22Rv1 (cell line): ENCODE measurements at regions not wholly inside any gene's neighbourhood (a gene's known extent, or its start where the extent isn't known, plus 50 kb on each side); places are given as distances from the start of the nearest gene placed in this dataset.

Experiments
- H3K27ac ChIP-seq: fragments of 450-650 bp; 2 replicates; pipeline ENCODE4 v1.5.1; 2017
- CTCF ChIP-seq: fragments of 450-650 bp; IDR thresholded peaks from 2 replicates; pipeline ENCODE4 v1.5.1; 2017; ENCODE audit warnings: mild to moderate bottlenecking
- ZFX ChIP-seq: fragments of 450-650 bp; IDR thresholded peaks from 2 replicates; pipeline ENCODE4 v1.6.1; 2017; ENCODE audit warnings: antibody characterized with exemption, borderline replicate concordance

DNA sequence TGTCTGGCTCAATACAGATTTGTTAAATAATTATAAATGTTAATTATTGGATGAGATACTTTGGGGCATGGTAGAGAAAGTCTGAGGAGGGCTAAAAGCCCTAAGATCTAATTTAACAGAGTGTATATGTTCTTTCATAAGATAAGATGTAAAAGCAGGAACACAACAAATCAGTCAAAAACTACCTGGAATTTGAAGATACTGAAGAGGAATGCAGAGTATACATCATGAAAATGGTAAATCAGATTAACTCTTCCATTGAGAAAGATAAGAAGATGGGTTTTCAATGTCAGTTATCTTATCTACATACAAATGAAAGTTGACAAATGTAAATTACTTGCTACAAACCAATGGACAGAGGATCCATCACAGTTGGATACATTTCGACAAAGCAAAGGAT is 107.3 kb upstream of the NFIB start:
- no peak for TF ChIP-seq CTCF
- no peak overlapping the region for H3K27ac ChIP-seq

GRCh38 chr9:14418941-14419937 is 105.3 kb upstream of the NFIB start:
- H3K27ac ChIP-seq: no peak overlapping the region
- TF ChIP-seq CTCF (no peak), ZFX (no peak)

DNA sequence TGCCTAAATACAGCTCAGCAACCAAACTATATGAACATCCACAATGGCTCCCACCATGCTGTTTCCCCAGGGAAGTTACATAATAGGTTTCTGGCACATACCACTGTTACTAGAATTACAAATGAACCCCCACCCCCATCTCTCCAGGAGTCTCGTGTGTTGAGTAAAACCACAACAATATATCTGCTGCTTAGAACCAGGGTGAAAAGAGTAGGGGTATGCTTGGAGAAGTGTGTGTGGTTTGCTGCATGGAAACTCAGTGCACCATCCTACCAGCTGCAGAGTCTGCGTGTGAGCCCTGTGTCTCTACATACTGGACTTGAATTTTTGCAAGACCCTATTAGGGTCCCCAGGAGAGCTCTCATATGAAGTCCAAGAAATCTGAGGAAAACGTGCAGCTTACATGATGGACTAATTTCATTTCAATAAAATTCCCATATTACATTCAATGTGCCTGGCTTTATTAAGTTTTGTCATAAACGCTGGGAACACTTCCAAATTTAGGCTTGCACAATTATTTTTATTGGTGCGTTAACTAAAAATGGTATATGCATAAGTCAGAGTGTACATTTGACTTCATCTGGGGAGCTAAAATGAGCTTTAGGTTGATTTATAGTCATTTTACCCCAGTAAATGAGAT is 104.5 kb upstream of the NFIB start:
- H3K27ac ChIP-seq: no peak overlapping the region
- TF ChIP-seq ZFX: no peak
- no peak for TF ChIP-seq CTCF

DNA sequence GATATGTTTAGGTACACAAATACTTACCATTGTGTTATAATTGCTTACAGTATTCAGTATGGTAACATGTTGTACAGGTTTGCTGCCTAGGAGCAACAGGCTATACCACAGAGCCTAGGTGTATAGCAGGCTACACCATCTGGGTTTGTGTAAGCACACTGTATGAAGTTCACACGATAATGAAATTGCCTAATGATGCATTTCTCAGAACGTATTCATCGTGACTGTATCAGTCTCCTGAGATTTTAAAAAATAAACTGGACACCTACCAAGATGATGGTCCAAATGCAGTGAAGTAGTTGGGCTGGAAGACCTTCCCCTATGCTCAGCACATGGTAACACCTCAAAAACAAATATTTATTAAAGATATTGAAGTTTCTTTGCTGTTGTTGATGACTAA is 103.3 kb upstream of the NFIB start:
- no peak for TF ChIP-seq CTCF
- no peak for TF ChIP-seq ZFX
- H3K27ac ChIP-seq: no peak overlapping the region

DNA sequence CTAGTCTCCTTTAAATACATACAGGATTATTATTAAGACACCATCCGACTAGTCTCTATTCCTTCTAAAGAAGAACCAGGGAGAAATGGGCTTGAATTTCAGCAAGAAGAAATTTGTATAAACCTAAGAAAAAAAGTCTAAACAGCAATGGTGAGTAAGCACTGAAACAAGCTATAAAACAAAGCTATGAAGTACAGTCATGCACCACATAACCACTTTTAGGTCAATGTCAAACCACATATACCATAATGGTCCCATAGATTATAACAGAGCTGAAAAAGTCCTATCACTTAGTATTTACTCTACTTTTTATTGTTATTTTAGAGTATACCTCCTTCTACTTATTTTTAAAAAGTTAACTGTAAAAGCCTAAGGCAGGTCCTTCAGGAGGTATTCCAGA is 102.0 kb upstream of the NFIB start:
- H3K27ac ChIP-seq: no peak overlapping the region
- TF ChIP-seq ZFX (no peak), CTCF (no peak)

- TF ChIP-seq ZFX: no peak
- no peak for TF ChIP-seq CTCF
- H3K27ac ChIP-seq: no peak overlapping the region
Measured at GRCh38 chr9:14413812-14414211, 99.9 kb upstream of the NFIB start.

- TF ChIP-seq CTCF: no peak
- no peak for TF ChIP-seq ZFX
- H3K27ac ChIP-seq: no peak overlapping the region
Measured at GRCh38 chr9:14412775-14413174, 98.8 kb upstream of the NFIB start.
